Fibroblast of mammary gland (primary cell): ENCODE measurements at regions not wholly inside any gene's neighbourhood (a gene's known extent, or its start where the extent isn't known, plus 50 kb on each side); places are given as distances from the start of the nearest gene placed in this dataset.

Source experiments
- DNase-seq: peaks from one replicate; pipeline ENCODE4 v3.0.0-alpha.2; 2010; ENCODE audit warnings: low read depth
- H3K4me3 ChIP-seq: 2 replicates; pipeline ENCODE4 v1.5.1; 2011; ENCODE audit warnings: low read depth, mild to moderate bottlenecking, low read length, moderate library complexity; ENCODE audit not compliant: control insufficient read depth
- CTCF ChIP-seq: conservative IDR thresholded peaks from 2 replicates; pipeline ENCODE4 v1.5.1; 2011; ENCODE audit warnings: low read depth, low read length, inconsistent platforms; ENCODE audit not compliant: control insufficient read depth, insufficient read depth

- no peak overlapping the region for H3K4me3 ChIP-seq
- peak; percentile 25 for DNase-seq
- no peak for TF ChIP-seq CTCF
These were observed 440.4 kb upstream of the ADAMTS5 start for GRCh38 chr21:27407271-27407670.

- peak; percentile 79 for DNase-seq
- no peak overlapping the region for H3K4me3 ChIP-seq
- no peak for TF ChIP-seq CTCF
These were observed 439.6 kb upstream of the ADAMTS5 start for GRCh38 chr21:27406300-27407009.

GRCh38 chr21:27403011-27403410 lies 436.1 kb upstream of the ADAMTS5 start:
- DNase-seq = no peak
- no peak overlapping the region for H3K4me3 ChIP-seq
- TF ChIP-seq CTCF = no peak

- DNase-seq = no peak
- no peak for TF ChIP-seq CTCF
- no peak overlapping the region for H3K4me3 ChIP-seq
These were observed 433.2 kb upstream of the ADAMTS5 start for GRCh38 chr21:27400045-27400444.

GRCh38 chr21:27397578-27397977 lies 430.7 kb upstream of the ADAMTS5 start:
- no peak for TF ChIP-seq CTCF
- H3K4me3 ChIP-seq = no peak overlapping the region
- DNase-seq = no peak

GRCh38 chr21:27393726-27394125 lies 426.8 kb upstream of the ADAMTS5 start:
- DNase-seq = no peak
- TF ChIP-seq CTCF = no peak
- no peak overlapping the region for H3K4me3 ChIP-seq

GRCh38 chr21:27391990-27392389 lies 425.1 kb upstream of the ADAMTS5 start:
- no peak for DNase-seq
- TF ChIP-seq CTCF = no peak
- H3K4me3 ChIP-seq = no peak overlapping the region
